Esophagus muscularis mucosa (tissue), 3 donors: ENCODE measurements at regions not wholly inside any gene's neighbourhood (a gene's known extent, or its start where the extent isn't known, plus 50 kb on each side); places are given as distances from the start of the nearest gene placed in this dataset.

Experiments
- POLR2A ChIP-seq: fragments of 450-650 bp; IDR thresholded peaks from one replicate; pipeline ENCODE4 v1.6.1; 2017; ENCODE audit warnings: antibody characterized with exemption, moderate library complexity, mild to moderate bottlenecking, low read depth
- POLR2AphosphoS5 ChIP-seq, 2 donors: sonication (generic); formaldehyde crosslinking; IDR thresholded peaks; one replicate each; pipeline ENCODE4 v1.6.1; 2017; ENCODE audit warnings: antibody characterized with exemption in 2 of 2
- TF ChIP-seq, protein P1 (sequence below), 3 experiments: fragments of 200-600 bp in 2 of 3; fragments of 450-650 bp in 1 of 3; sonication (generic) in 2 of 3; IDR thresholded peaks; one replicate each; pipeline ENCODE4 v1.5.1; 2017 to 2019; ENCODE audit warnings: antibody characterized with exemption in 3 of 3, mild to moderate bottlenecking in 2 of 3, moderate library complexity in 1 of 3

DNA sequence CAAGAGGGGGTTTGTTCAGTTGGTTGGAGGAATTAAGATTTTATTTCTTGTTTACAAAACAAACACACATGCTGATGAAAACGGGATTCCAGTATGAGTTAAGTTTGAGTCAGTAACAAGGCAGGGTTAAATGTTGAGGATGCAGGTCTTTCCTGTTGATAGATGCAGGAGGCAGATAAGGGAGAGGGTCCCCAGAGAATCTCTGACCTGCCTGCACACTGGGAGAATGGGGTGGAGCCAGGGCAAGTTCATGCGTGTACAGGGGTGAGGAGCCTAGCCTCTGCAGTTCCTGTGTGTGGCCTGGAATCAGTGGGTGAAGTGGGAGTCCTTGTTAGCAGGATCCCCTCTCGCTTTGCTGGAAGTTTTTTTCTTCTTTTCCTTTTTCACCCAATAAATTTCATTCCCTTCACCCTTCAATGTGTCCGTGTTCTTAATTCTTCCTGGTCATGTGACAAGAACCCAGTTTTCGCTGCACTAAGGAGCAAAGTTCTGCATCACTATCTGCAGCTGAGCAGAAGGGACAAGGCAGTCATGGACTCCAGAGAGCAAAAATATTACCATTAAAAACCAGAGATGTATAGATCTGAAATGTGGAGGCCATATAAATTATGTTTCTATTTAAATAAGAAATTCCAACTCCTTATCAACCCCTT is 69.9 kb upstream of the MARK1 start:
- TF ChIP-seq, protein P1, sequence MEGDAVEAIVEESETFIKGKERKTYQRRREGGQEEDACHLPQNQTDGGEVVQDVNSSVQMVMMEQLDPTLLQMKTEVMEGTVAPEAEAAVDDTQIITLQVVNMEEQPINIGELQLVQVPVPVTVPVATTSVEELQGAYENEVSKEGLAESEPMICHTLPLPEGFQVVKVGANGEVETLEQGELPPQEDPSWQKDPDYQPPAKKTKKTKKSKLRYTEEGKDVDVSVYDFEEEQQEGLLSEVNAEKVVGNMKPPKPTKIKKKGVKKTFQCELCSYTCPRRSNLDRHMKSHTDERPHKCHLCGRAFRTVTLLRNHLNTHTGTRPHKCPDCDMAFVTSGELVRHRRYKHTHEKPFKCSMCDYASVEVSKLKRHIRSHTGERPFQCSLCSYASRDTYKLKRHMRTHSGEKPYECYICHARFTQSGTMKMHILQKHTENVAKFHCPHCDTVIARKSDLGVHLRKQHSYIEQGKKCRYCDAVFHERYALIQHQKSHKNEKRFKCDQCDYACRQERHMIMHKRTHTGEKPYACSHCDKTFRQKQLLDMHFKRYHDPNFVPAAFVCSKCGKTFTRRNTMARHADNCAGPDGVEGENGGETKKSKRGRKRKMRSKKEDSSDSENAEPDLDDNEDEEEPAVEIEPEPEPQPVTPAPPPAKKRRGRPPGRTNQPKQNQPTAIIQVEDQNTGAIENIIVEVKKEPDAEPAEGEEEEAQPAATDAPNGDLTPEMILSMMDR (IDR thresholded peaks at IDR 0.05): no peak
- TF ChIP-seq POLR2A (no peak), POLR2AphosphoS5 (IDR thresholded peaks at IDR 0.05) (no peak)
